ENCODE measurements at regions not wholly inside any gene's neighbourhood (a gene's known extent, or its start where the extent isn't known, plus 50 kb on each side); places are given as distances from the start of the nearest gene placed in this dataset.

GRCh38 chr9:134226221-134226930, 62.0 kb upstream of the RNU6ATAC start:
- no peak for ATAC-seq
- intact Hi-C loops (cut with micrococcal nuclease) = no loop called here
- peak; percentile 29 for DNase-seq

DNA sequence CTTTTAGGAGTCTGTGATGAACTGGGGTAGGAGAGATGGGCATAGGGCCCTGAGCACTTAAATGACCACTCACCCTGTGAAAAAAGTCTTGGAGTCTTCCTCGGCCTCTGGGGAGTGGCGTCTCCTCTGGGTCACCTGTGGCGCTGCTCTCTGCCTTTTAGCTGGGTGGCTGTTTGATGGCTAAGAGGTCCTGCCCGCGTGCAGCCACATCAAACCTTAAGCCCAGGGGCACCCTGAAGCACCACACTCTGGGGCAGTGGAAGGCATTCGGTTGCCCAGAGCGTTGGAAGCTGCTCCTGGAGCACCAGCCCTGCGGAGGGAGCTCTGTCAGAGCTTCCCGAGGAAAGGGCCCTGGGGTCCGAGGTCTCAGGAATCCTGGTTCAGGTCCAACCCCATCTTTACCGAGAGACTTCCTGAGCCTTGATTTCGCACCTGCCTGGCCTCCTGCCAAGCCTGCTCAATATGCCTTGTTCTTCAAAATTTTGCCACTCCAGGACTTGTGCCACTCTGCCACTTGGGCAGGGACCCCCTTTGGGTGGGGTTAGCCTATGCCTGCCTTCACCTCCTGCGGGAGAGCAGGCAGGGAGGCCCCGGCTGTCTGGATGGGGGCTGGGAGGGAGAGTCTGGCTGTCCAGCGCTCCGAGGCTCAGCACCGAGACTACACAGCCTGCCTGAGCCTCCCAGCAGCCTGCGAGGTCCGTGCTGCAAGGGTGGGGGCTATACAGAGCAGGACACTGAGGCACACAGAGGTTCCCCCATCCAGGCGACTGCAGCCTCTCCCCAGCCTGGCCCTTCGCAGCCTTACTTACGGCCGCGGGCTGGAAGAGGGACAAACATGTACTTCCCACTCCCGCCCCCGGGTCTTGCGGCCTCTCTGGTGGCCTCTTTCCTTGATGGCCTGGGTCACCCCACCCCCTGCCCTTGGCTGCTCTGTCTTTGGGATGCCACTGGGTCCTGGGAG, 63.4 kb upstream of the RNU6ATAC start:
- ATAC-seq (no peak), DNase-seq (peak; percentile 40)
- intact Hi-C loops (cut with micrococcal nuclease) = no loop called here

GRCh38 chr9:134228649-134229048, 64.3 kb upstream of the RNU6ATAC start:
- peak; percentile 23 for DNase-seq
- no peak for ATAC-seq
- intact Hi-C loops (cut with micrococcal nuclease) = no loop called here

- DNase-seq (peak; percentile 12), ATAC-seq (no peak)
- intact Hi-C loops (cut with micrococcal nuclease) = no loop called here
These were observed 65.2 kb upstream of the RNU6ATAC start for GRCh38 chr9:134229466-134230091.

- intact Hi-C loops (cut with micrococcal nuclease) = no loop called here
- no peak for ATAC-seq
- peak; percentile 28 for DNase-seq
These were observed 66.0 kb upstream of the RNU6ATAC start for GRCh38 chr9:134230092-134230941.

GRCh38 chr9:134230942-134231325, 66.6 kb upstream of the RNU6ATAC start:
- DNase-seq = peak; percentile 29
- peak; percentile 6 for ATAC-seq
- intact Hi-C loops (cut with micrococcal nuclease) = no loop called here

DNA sequence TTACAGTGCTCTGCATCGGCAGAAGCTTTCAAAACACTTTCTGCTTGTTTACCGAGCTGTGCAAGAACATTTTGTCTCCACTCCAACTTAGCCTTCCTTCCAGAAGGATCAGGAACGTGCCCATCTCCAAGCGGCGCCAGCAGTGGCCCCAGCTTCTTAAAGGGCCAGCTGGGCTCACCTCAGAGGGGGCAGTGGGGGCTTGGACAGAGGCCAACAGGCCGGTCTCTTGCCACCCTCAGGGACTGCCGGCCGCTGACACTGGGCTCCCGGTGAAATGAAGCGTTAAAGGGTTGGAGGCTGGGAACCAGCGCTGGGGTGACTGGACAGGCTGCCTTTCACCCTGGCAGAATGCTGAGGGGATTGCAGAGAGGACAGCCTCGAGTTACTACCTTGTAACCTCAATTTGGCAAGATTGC, 67.0 kb upstream of the RNU6ATAC start:
- DNase-seq = peak; percentile 58
- ATAC-seq = peak; percentile 31
- intact Hi-C loops (cut with micrococcal nuclease) = no loop called here

DNA sequence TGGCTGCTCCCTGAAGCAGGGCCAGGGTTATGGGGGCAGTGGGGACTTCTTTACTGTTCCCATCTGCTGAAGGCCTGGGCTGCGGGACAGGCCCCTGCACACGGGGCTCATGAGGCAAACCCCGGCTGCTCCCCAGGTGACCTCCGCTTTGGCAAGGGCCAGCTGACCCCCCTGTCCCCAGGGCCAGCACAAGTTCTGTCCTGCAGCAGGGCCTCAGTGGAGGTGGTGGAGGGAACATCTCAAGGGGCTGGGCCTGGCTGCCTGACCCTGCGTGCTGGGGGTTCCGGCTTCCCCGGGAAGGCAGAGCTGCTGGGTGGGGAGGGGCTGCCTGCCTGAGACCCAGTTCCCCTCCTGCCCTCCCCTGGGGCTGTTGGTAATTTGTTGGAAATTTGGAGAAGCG, 67.4 kb upstream of the RNU6ATAC start:
- ATAC-seq (no peak), DNase-seq (no peak)
- intact Hi-C loops (cut with micrococcal nuclease) = no loop called here

DNA sequence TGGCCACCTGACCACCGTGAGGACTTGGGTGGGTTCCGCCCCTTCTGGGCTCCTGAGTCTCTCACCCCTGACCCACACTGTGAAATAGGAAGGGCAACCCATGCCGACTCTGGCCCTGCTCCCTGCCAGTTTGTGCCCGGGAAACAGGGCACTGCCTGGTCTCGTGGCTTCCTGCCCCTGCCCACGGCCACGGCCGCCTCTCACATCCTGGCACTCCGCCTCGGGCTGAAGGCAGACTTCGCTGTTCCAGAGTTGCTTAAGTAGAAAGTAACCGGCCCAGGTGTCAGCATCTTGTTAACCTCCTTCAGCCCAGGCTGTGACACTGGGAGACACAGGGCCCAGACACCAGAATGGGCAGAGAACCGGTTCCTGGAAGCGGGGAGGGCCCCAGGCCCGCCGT, 68.7 kb upstream of the RNU6ATAC start:
- ATAC-seq (no peak), DNase-seq (no peak)
- intact Hi-C loops (cut with micrococcal nuclease) = no loop called here

GRCh38 chr9:134234001-134234660, 69.8 kb upstream of the RNU6ATAC start:
- ATAC-seq (no peak), DNase-seq (no peak)
- intact Hi-C loops (cut with micrococcal nuclease) = no loop called here

DNA sequence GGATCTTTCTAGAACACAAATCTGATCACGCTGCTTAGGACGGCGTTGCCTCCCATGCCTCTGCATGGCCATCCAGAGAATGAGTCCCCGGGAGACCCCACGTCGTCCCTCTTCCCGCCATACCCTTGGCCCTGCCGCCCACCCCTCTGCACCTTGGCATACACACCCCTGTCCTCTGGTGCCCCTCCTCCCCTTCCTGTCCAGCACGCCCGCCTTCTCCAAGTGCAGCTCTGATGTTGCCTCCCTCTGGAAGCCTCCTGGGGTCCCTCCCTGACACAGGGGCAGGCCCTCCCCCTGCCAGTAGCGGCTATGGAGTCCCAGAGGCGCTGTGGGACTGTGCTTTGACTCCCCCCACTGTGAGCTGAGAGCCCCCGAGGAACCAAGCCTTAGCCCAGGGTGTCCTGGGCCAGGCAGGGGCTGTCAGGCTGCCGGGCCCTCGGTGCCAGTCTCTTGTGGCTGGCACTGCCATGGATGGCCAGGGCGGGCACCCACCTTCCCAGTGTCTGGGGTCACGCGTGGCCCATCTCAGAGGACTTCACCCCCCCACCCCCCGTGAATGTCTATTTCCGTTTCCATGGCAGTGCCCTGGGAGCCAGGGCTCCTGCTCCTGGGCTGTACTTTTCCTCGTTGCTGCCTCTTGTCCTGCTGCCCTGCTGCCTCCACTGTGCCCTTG, 70.5 kb upstream of the RNU6ATAC start:
- intact Hi-C loops (cut with micrococcal nuclease) = no loop called here
- no peak for DNase-seq

GRCh38 chr9:134235366-134235765, 71.0 kb upstream of the RNU6ATAC start:
- DNase-seq (no peak), ATAC-seq (peak; percentile 31)
- intact Hi-C loops (cut with micrococcal nuclease) = no loop called here

More for the DNA sequence above, 70.5 kb upstream of the RNU6ATAC start:
- ATAC-seq = no peak

DNA sequence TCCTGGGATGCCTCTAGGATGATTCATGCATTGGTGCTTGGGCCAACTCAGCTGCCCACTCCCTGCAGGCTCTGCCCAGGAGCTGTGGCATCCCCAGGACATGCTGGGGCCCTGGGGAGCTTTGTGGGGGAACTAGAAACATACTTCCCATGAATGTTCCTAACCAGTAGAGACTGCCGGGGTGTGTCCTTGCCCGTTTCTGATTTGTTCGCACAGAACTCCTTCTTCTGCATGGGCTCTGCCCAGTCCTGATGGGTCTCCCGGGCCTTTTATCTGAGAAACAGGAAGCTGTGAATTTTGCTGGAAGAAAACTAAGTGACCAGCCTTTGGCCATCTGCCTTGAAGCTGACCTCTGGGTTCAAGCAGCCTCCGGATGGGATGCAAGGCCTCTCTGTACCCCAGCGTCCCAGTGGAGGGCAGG, 71.6 kb upstream of the RNU6ATAC start:
- peak; percentile 55 for ATAC-seq
- DNase-seq = no peak
- intact Hi-C loops (cut with micrococcal nuclease) = no loop called here

- intact Hi-C loops (cut with micrococcal nuclease) = no loop called here
- DNase-seq (no peak), ATAC-seq (no peak)
These were observed 72.7 kb upstream of the RNU6ATAC start for GRCh38 chr9:134236935-134237629.

DNA sequence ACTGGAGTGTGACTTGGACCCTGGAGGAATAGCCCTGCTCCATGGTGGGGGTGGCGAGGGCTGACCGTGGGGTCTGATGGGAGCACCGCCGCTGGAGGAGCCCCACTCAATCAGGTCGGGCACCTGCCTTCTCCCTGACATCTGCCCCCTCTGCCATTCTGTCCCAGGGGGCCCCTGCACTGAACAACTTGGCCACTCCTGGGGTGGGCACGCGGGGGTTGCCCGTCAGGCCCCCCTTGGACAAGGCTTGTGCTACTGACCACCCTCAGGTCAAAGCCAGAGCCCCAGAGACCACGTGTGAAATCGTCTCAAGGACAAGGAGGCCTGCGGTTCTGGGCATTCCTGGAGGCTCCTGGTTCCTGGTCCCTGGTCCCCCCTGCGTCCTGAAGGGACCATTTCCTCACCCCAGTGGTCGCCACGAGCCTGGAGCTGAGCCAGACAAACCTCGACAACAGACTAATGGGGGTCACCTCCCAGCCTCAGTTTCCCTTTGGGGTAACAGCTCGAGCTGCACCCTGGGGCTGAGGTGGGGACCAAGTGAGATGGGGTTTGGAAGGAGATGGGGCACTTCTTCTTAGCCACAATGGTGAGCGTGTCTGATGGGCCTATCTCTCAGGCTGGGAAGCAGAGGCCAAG, 73.4 kb upstream of the RNU6ATAC start:
- ATAC-seq (no peak), DNase-seq (no peak)
- intact Hi-C loops (cut with micrococcal nuclease) = no loop called here

DNA sequence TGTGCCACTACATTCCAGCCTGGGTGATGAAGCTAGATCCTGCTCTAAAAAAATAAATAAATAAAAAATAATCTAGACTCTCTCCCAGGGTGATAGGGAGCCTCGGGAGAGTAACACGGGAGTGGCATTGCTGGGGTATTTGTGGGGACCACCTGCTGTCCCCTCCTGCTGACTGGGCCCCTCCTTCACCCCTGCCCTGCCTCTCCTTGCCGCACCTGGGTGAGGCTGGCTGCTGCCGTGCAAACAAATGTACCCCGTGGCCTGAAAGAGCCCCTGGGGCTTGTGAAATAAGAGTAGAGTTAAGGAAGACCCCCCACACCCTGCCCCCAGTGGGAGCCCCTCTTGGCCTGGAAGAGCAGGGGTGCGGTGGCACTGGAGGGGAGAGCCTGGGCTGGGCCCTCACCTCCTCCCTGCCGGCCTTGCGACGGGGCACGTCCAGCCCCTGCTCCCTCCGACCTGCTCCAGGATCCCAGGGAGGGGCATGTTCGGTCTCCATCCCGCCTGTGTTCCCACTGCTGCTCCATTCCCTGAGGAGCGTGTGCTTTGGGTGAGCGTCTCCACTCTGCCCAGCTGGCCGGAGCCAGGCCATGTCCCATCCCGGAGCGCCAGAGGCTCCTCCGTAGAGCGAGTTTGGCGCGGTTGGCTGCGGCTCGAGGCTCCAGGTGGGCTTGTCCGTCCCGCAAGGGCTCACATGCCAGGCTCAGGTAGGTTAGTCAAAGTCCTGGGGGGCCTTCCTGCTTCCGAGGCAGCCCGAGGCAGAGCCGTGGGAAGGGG, 75.0 kb upstream of the RNU6ATAC start:
- no peak for DNase-seq
- intact Hi-C loops (cut with micrococcal nuclease) = no loop called here
- no peak for ATAC-seq

Measured in left ventricle myocardium superior (tissue), 1 donor.